DMS 273 treated with DMSO at 0.1 percent for 48 hours (cell line): ENCODE measurements at regions not wholly inside any gene's neighbourhood (a gene's known extent, or its start where the extent isn't known, plus 50 kb on each side); places are given as distances from the start of the nearest gene placed in this dataset.
"Not testable (repeated sequence)": the region's sequence is repeated elsewhere in the genome, so short reads cannot be mapped to it uniquely, and the experiment has no call there.

Experiments used
- DNase-seq: peaks from one replicate; lab custom pipeline; 2025; lab: John Stamatoyannopoulos, UW

DNA sequence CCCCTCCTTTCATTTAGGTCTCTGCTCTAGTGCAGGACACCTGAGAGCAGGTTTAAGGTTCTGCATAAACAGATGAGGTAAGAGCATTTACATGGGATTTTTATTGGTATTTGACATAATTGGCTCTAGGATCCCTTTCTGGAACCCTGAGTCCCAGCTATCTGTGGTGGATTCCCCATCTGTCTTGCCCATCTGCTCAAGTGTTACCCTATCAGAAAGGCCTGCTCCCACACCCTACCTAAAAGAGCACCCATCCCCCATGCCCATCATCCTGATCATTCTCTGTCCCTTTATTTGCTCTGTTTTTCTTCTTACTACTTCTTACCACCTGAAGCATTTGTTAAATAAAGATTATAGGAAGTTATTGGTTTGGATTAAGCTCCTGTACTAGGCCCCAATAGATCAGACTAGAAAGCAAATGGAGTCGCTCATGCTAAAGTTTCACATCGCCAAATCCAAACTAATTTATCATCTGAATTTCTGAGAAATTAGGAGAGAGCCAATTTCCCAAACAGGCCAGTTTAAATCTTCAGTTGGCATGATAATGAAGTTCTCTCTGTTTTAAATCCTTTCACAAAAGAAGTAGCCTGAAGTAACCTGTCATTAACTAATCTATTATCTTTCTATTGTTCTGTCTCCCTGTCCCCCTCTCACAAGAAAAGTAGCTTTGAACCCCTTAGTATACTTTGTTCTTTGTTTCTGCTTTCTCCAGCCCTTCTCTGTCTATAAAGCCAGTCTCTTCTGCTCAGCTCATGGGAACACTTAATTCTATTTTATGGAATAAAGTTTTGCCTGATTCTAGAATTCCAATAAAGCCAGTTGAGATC, 178.6 kb downstream of the ZNF674 start:
- no peak for DNase-seq

DNA sequence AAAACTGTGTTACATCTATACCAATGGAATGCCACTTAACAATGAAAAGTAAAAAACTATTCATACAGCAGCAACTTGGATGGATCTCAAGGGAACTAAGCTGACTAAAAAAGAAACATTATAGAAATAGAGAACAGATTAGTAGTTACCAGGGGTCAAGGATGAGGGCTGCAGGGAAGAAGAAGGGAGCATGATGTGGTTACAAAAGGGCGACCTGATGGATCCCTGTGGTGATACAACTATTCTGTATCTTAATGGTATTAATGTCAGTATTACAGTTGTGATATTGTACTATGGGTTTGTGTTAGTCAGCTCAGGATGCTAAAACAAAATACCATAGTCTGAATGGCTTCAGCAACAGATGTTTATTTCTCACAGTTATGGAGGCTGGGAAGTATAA, 190.7 kb downstream of the ZNF674 start:
- DNase-seq, result no peak

DNA sequence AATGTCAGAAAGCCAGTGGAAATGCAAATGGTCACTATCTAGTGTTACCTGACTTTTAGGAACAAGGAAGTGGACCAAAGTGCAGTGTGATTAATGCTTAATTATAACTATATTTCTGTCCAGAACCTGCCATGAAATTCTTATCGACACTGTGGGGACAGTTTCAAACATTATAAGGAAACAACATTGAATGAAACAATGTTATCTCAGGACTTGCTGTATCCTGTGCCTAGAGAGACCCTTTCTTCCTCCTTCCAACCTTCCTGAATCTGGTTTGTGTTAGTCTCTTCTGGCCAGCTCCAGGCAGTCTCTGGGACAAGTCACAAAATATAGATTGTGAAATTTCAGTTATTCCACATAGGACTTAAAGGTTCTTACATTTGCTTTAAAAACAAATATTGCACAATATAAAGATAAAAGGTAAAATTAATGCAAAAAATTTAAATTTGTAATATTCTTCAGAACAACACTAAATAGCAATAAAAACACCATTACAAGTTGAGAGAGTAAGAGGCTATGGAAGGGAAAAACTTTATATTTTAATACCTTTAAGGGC, 203.4 kb downstream of the ZNF674 start:
- DNase-seq, result no peak

DNA sequence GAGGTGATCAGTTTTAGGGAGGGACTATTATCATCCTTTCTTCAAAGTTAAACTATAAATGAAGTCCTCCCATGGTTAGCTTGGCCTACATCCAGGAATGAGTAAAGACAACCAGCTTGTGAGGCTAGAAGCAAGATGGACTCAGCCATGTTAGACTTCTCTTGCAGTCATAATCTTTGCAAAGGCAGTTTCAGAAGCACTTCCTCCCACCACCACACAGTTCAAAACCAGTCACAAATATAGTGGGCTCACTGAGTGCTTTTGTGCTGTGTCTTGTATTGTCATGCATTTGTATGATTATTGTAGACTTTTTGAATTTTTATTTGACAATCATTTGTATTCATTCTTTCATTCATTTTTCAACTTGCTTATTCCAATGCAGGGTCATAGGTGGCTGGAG, 204.5 kb downstream of the ZNF674 start:
- DNase-seq, result no peak

DNA sequence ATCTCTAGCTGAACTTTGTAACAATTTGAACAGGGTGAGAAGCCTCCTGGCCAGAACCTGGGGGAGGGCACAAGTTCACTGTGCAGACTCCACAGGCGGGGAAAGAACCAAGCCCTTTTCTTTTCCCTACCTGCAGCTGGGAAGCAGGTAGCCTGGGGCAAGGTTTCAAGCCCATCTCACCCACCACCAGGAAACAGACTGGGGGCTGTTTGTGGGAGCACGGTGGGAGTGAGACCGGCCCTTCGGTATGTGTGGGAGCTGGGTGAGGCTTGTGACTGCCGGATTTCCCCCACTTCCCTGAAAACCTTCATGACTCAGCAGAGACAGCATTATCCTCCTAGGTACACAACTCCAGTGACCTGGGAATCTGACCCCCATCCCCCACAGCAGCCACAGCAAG, 211.7 kb downstream of the ZNF674 start:
- DNase-seq, result no peak

DNA sequence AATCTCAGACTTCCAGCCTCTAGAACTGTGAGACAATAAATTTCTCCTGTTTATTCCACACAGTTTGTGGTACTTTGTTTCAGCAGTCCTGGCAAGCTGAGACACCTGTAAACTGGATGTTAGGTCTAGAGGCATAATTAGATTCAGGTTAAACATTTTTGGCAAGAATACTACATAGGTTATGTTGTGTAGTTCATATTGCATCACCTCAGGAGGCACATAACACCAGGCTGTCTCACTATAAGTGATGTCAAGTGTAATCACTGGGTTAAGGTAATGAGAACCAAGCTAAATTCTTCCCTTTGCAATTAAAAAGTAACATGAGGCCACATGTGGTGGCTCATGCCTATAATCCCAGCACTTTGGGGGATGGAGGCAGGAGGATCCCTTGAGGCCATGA, 214.2 kb downstream of the ZNF674 start:
- no peak for DNase-seq

DNA sequence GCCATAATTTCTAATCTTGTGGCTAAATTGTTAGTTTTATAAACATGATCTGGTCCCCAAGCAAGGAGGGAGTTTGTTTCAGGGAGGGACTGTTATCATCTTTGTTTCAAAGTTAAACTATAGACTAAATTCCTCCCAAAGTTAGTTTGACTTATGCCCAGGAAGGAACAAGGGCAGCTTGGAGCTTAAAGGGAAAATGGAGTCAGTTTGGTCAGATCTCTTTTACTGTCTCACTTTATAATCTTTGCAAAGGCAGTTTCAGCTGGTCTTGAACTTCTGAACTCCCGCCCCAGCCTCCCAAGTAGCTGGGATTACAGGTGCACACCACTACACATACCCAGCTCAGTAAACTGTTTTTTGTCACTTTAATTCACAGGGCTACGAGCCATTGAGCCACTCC, 214.7 kb downstream of the ZNF674 start:
- DNase-seq, result no peak

DNA sequence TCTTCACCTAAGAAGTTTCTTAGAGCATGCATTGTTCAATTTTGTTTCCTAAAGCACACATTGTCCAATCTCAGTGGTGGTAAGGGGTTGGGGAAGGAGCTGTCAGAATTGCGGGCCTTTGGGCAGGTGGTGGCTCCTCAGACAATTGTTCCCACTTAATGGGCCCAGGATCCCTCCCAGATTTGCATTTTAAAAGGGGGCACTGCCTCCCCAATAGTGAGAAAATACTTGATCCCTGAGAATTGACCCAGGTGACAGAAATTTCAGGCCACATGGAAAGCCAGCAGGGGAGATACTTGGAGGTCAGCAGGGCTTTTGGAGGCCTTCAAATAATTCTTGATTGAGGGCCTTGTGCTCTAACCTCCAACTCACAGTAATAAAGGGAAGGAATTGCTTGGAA, 217.1 kb downstream of the ZNF674 start:
- no peak for DNase-seq

DNA sequence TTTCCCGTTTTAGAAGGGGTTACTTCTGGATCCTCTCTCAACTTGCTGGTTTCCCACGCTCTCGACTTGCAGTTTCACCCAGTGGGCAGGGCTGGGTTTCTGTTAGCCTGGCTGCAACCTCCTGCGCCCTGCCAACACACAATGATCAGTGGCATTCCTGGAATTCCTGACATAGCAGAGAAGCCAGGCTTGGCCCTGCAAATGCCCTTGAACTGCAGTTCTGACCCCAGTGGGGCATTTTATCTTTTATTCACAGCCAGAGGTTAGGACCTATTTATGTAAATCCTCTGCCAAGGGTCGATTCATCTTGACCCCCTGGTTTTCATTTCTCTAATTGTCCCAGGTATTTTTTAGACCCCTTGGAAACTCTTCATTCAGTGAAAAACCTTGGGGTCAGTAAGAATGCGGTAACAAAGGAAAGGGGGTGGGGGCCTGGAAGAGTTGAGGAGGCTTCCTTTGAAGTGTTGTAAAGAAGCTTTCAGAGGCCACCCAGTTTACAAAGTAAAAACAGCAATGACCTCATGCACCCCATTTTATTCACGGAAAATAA, 217.6 kb downstream of the ZNF674 start:
- DNase-seq, result no peak

DNA sequence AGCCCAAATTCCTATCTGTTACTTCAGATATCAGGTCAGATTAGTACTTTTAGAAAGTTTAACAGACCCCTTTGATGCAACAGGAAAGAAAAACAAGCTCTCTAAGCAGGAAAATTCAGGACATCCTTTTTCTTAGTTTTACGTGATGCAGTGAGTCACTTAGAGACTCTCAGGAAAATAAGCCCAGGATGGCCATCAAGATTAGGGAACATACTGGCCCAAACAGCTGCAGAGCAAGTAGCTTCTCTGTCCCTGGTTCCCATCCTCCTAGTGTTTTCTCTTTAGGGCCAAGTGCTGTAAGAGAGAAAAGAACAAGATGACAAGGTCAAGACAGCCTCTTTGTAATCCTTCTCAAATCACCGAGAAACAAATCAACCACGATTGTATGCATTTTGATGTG, 219.1 kb downstream of the ZNF674 start:
- no peak for DNase-seq

DNA sequence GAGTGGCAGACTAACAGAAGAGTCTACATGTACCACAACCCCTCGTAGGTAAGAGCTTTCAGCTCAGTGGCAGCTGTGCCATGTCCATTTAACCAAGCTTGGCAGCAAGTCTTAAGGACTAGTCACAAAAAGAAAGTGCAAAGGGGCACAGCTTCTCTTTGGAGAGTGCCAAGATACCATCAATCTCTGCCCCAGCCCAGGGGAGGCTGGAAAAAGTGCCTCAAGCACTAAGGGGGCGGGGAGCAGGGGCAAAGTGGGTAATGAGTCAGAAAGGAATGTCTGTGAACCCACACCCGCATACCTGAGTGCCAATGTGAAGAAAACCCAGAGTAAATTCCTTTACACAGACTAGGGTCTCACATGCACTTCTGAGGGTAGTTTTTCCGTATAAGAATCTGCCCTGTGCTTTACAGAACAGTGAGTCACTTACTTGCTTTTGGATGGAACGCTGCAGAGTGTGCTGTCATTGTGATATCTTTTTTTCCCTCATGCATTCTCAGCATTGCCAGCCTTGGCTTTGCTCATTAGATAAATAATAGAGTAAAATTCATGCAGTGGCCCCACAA, 219.8 kb downstream of the ZNF674 start:
- no peak for DNase-seq

DNA sequence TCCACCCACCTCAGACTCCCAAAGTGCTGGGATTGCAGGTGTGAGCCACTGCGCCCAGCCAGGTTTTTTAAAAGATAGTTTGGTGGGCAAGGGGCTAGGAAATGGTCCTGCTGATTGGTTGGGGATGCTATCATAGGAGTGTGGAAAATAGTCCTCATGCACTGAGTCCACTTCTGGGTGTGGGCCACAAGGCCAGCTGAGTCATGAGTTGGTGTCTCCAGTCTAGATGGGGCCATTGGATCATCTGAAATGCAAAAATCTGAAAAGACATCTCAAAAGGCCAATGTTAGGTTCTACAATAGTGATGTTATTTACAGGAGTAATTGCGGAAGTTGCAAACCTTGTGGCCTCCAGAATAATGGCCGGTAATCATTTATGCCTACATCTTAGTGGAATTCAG, 221.1 kb downstream of the ZNF674 start:
- DNase-seq, result no peak

DNA sequence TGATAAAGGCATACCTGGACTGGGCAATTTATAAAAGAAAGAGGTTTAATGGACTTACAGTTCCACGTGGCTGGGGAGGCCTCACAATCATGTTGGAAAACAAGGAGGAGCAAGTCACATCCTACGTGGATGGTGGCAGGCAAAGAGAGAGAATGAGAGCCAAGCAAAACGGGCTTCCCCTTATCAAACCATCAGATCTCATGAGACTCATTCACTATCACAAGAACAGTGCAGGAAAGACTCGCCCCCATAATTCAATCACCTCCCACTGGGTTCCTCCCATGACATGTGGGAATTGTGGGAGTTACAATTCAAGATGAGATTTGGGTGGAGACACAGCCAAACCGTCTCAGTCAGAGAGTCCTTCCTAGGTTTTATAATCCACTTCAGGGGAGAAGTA, 222.3 kb downstream of the ZNF674 start:
- not testable (repeated sequence) for DNase-seq

DNA sequence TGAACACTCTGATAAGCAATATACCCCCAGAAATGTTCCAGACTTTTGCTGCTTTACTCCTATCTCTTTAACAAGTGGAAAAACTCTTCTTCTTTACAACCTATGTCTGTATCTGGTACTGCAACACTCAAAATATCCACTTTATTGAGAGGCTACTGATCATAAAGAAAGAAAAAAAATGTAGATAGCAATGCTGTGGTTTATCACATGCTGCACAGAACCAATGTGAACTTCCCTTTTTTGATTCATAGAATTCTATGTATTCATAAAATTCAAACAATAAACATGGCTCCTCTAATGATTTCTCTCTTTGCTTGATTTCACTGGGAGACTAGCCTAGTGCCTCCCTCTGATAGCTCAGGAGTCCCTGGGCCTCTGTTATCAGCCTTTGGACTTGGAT, 223.5 kb downstream of the ZNF674 start:
- no peak for DNase-seq

DNA sequence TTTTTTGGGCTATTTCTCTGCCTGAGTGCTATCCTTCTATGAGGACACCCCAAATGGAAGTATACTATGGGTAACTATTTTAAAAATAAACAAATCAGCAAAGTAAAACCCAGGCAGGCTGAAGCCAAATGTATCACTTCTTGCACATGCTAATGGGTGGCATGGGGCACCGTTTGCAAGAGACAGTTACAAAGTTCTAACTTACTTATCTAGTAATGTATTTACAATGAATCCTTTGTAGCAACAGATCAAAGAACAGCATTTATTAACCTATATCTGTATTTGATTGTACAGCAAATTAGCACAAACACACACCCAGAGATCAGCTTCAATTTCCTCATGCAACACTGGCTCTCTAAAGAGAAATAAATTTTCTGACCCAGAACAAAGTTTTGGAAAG, 225.5 kb downstream of the ZNF674 start:
- DNase-seq, result no peak

DNA sequence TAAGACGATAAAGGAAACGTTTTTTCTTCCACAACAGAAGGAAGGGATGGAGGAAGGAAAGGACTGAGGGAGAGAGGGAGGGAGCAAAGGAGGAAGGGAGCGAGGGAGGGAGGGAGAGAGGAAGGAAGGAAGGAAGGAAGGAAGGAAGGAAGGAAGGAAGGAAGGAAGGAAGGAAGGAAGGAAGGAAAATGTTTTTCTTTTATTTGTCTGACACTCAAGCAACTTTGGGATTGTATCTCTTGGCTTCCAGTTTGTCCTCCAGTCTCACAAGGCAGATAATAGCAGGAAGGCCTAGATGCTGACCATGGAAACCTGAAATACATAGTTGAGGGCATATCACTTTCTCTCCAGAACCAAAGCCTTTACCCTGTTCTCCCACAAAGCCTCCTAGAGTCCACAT, 226.7 kb downstream of the ZNF674 start:
- DNase-seq, result no peak

DNA sequence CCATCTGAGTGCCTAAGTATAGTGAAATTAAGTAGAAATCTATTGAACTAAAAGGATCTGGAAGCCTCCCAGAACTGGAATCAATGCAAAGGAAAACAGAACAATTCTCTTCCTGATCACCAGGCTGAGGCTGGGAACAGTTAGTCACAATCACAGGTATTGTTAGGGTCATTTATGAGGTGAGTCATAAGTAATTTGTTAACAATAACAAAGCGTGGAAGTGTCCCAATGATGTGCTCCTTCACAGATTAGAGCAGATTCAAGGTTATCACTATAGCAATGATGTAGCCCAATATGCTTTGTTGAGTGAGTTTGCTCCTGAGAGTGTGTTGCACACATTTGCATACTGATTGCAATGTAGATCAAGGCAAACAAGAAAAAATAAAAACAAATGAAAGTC, 228.1 kb downstream of the ZNF674 start:
- DNase-seq, result no peak

DNA sequence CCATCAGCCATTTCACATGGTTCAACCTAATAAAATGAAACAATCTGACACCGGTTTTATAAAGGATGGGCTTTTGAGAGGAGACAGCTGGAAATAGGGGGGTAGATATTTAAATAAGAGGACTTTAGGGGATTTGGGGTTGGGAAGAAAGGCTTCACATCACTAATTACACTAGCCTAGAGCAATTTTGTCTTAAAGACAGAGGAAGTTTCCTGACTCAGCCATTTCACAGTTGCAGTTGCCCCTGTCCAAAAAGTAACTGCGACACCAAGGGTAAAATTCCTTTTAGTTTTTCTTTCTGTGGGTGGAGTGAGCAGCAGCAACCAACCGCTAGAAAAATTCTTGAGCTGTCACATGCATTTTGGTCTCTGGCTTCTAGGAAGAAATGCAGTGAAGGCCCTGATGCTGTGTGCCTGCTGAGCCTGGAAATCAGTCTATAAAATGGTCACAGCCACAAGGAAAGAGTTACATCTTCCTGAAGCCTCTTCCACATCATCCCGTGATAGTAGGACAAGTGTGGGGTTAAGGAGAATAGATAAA, 233.6 kb downstream of the ZNF674 start:
- DNase-seq, result no peak

DNA sequence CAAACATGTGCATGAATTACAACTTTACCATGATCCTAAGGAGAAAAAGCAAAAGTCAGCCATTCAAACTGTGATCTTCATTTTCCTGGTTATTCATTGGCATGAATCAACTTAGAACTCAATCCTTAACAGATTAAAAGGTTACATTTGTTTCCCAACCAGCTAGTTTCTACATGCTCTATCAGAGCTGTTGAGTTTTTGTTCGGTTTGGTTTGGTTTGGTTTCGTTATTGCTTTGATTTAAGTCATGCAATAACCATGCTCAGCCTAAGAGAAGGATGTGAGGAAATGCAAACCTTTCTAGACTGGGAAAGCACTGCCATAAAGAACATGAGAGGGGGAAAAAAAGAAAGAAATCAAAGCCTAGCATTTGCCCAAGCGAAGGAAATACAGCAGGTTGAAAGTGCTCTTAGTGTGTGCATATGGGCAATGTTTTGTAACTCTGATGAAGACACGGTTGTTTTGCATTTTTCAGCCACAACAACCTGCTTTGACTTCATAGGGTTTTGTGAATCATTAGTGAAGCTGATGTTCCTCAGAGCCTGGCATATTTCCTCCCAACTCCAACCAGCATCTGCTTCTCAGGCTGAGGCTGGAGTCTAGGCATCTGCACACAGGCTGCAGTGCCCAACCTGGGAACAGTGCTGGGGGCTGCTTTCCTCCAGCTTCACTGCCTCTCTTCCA, 234.3 kb downstream of the ZNF674 start:
- no peak for DNase-seq

DNA sequence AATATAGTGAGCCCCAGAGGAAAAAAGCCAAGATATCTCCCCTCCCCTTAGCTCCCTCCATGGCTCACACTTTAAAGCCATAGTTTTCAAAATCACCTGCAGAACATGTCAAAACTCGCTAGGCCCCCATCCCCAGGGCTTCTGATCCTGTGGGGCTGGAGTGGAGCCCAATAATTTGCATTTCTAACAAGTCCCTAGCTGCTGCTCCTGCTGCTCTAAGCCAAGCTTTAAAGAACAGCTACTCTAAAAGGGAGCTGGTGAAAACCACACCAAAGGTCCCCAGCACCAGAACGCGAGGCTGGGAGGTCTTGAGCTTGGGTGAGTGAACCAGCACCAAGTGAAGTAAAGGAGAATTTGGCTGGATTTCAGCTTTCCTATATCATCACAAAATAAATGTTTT, 237.1 kb downstream of the ZNF674 start:
- DNase-seq, result no peak

DNA sequence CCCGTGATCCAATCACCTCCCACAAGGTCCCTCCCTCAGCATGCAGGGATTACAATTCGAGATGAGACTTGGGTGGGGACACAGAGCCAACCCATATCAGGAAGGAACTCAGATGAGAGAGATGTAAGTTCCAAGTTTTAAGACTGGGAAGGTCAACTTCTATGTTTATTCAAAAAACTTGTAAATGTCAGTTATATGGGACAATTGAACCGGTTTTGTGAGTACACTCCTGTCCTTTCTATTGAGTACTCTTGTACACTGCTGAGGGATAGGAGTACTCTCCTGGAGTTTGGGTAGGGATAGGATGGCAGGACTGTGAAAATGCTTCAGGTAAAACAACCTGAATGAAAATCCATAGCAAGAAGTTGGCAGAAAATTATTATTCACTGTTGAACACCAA, 239.1 kb downstream of the ZNF674 start:
- no peak for DNase-seq

DNA sequence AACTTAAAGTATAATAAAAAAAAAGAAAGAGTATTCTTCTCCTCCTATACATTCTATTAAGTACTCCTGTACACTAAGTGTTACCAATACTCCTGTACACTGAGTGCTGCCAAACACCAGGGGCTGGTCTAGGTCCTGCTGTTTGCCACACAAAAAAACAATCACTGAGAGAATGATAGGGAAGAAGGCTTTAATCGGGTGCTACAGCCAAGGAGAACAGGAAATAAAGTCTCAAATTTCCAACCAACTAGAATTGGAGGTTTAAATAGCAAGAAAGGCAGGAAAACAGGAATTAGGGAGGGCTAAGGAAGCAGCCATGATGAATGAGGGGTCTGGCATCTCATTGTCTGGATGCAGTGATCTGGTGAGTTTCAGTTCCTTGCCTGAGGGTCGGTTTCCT, 239.8 kb downstream of the ZNF674 start:
- DNase-seq, result no peak

DNA sequence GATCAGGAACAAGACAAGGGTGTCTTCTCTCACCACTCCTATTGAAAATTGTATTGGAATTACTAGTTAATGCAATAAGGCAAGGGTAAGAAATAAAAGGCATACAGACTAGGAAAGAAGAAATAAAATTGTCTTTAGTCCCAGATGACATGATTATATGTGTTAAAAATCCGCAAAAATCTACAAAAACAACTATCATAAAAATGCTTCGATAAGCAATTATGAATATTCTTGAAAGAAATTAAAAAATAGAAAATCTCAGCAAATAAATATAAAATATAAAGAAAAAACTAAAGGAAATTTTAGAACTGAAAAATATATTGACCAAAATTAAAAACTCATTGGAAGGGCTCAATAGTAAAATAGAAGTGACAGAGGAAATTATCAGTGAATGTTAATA, 243.3 kb downstream of the ZNF674 start:
- DNase-seq, result no peak
